ENCODE measurements at regions not wholly inside any gene's neighbourhood (a gene's known extent, or its start where the extent isn't known, plus 50 kb on each side); places are given as distances from the start of the nearest gene placed in this dataset.

- TF ChIP-seq CTCF (conservative IDR thresholded peaks at IDR 0.05; ENCODE audit: low read depth, low read length), result no peak
- TF ChIP-seq EZH2 (IDR thresholded peaks at IDR 0.05; ENCODE audit: low read length, unreplicated experiment), result no peak
- no peak for TF ChIP-seq EZH2phosphoT487 (IDR thresholded peaks at IDR 0.05; ENCODE audit: borderline replicate concordance, low read length)
These were observed 176.4 kb downstream of the ETS2 start for GRCh38 chr21:38982096-38982495.
